ENCODE measurements at regions not wholly inside any gene's neighbourhood (a gene's known extent, or its start where the extent isn't known, plus 50 kb on each side); places are given as distances from the start of the nearest gene placed in this dataset.
"Not testable (repeated sequence)": the region's sequence is repeated elsewhere in the genome, so short reads cannot be mapped to it uniquely, and the experiment has no call there.

GRCh38 chr4:53895137-53895536 is 169.3 kb downstream of the CHIC2 start:
- TF ChIP-seq, protein P1, sequence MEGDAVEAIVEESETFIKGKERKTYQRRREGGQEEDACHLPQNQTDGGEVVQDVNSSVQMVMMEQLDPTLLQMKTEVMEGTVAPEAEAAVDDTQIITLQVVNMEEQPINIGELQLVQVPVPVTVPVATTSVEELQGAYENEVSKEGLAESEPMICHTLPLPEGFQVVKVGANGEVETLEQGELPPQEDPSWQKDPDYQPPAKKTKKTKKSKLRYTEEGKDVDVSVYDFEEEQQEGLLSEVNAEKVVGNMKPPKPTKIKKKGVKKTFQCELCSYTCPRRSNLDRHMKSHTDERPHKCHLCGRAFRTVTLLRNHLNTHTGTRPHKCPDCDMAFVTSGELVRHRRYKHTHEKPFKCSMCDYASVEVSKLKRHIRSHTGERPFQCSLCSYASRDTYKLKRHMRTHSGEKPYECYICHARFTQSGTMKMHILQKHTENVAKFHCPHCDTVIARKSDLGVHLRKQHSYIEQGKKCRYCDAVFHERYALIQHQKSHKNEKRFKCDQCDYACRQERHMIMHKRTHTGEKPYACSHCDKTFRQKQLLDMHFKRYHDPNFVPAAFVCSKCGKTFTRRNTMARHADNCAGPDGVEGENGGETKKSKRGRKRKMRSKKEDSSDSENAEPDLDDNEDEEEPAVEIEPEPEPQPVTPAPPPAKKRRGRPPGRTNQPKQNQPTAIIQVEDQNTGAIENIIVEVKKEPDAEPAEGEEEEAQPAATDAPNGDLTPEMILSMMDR (IDR thresholded peaks at IDR 0.05) = no peak
- peaks cover 8% of the 10 kb centered on the region for H3K4me1 ChIP-seq
- DNase-seq (no peak), ATAC-seq (no peak)
- no peaks in the 10 kb centered on the region for H3K36me3 ChIP-seq
- intact Hi-C loops (cut with DNase I) = no loop called here
- no peak overlapping the region for H3K27ac ChIP-seq
- no peaks in the 10 kb centered on the region for H3K9me3 ChIP-seq
- H3K27me3 ChIP-seq = no peaks in the 10 kb centered on the region
- H3K4me3 ChIP-seq = no peak overlapping the region

- Histone ChIP-seq H3K4me3 (no peak overlapping the region), H3K9me3 (no peaks in the 10 kb centered on the region), H3K27me3 (no peaks in the 10 kb centered on the region), H3K36me3 (no peaks in the 10 kb centered on the region), H3K27ac (no peak overlapping the region), H3K4me1 (peaks cover 8% of the 10 kb centered on the region)
- TF ChIP-seq, protein P1 (IDR thresholded peaks at IDR 0.05) = no peak
- intact Hi-C loops (cut with DNase I) = no loop called here
- ATAC-seq = no peak
- no peak for DNase-seq
Measured at GRCh38 chr4:53890461-53890860, 173.9 kb downstream of the CHIC2 start.

- Histone ChIP-seq H3K27me3 (no peaks in the 10 kb centered on the region), H3K4me1 (peaks cover 8% of the 10 kb centered on the region), H3K36me3 (no peaks in the 10 kb centered on the region), H3K4me3 (no peak overlapping the region), H3K9me3 (no peaks in the 10 kb centered on the region), H3K27ac (no peak overlapping the region)
- DNase-seq (no peak), ATAC-seq (no peak)
- intact Hi-C loops (cut with DNase I) = no loop called here
- TF ChIP-seq, protein P1 (IDR thresholded peaks at IDR 0.05) = no peak
Measured at GRCh38 chr4:53889326-53890055, 174.9 kb downstream of the CHIC2 start.

- no peak for DNase-seq
- intact Hi-C loops (cut with DNase I) = no loop called here
Measured at GRCh38 chr4:53886090-53886489, 178.3 kb downstream of the CHIC2 start.

GRCh38 chr4:53885668-53886067 is 178.7 kb downstream of the CHIC2 start:
- intact Hi-C loops (cut with DNase I) = no loop called here
- DNase-seq = no peak
- H3K27me3 ChIP-seq = no peaks in the 10 kb centered on the region
- H3K36me3 ChIP-seq = no peaks in the 10 kb centered on the region
- H3K9me3 ChIP-seq = no peaks in the 10 kb centered on the region
- H3K4me1 ChIP-seq = peaks cover 5% of the 10 kb centered on the region
- no peak for ATAC-seq
- no peak overlapping the region for H3K4me3 ChIP-seq
- H3K27ac ChIP-seq = no peak overlapping the region
- TF ChIP-seq, protein P1 (IDR thresholded peaks at IDR 0.05) = no peak

More at GRCh38 chr4:53886090-53886489, 178.3 kb downstream of the CHIC2 start:
- H3K27ac ChIP-seq = no peak overlapping the region
- no peak overlapping the region for H3K4me3 ChIP-seq
- no peaks in the 10 kb centered on the region for H3K27me3 ChIP-seq
- no peaks in the 10 kb centered on the region for H3K9me3 ChIP-seq
- no peaks in the 10 kb centered on the region for H3K36me3 ChIP-seq
- peaks cover 8% of the 10 kb centered on the region for H3K4me1 ChIP-seq
- TF ChIP-seq, protein P1 (IDR thresholded peaks at IDR 0.05) = no peak
- no peak for ATAC-seq

DNA sequence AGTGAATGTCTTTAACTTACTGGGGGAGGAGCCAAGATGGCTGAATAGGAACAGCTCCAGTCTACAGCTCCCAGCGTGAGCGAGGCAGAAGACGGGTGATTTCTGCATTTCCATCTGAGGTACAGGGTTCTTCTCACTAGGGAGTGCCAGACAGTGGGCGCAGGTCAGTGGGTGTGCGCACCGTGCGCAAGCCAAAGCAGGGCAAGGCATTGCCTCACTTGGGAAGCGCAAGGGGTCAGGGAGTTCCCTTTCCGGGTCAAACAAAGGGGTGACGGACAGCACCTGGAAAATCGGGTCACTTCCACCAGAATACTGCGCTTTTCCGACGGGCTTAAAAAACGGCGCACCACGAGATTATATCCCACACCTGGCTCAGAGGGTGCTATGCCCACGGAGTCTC is 187.3 kb downstream of the CHIC2 start:
- H3K9me3 ChIP-seq; H3K27me3 ChIP-seq; H3K27ac ChIP-seq; ATAC-seq; H3K4me1 ChIP-seq; H3K4me3 ChIP-seq; intact Hi-C loops (cut with DNase I); DNase-seq; H3K36me3 ChIP-seq: not testable (repeated sequence)

All from upper lobe of right lung (tissue), 1 donor.